Transverse colon (tissue), 4 donors: ENCODE measurements at regions not wholly inside any gene's neighbourhood (a gene's known extent, or its start where the extent isn't known, plus 50 kb on each side); places are given as distances from the start of the nearest gene placed in this dataset.

Source experiments
- DNase-seq: peaks from one replicate; pipeline ENCODE4 v3.0.0-alpha.2; 2019
- H3K27ac ChIP-seq, 4 donors: fragments of 200-600 bp; sonication (generic); 2 replicates each; pipeline ENCODE4 v1.5.1; 2016 to 2018; ENCODE audit warnings: inconsistent platforms in 4 of 4
- H3K27me3 ChIP-seq: fragments of 200-600 bp; sonication (generic); 2 replicates; pipeline ENCODE4 v1.5.1; 2017; ENCODE audit warnings: inconsistent platforms
- H3K36me3 ChIP-seq, 4 donors: fragments of 200-600 bp; sonication (generic); 2 replicates each; pipeline ENCODE4 v1.5.1; 2017 to 2019; ENCODE audit warnings: inconsistent platforms in 4 of 4
- H3K4me1 ChIP-seq, 4 donors: fragments of 200-600 bp; sonication (generic); 2 replicates each; pipeline ENCODE4 v1.5.1; 2017 to 2020; ENCODE audit warnings: inconsistent platforms in 4 of 4
- H3K4me3 ChIP-seq, 4 donors: fragments of 200-600 bp; sonication (generic); 1 replicate in 1 of 4; 2 replicates in 3 of 4; pipeline versions ENCODE4 v1.5.1 to v1.6.1; 2017 to 2019; ENCODE audit warnings: inconsistent platforms in 4 of 4
- H3K9me3 ChIP-seq, 2 donors: fragments of 200-600 bp; sonication (generic); 2 replicates each; pipeline ENCODE4 v1.5.1; 2017 to 2019; ENCODE audit warnings: inconsistent platforms in 2 of 2
- CTCF ChIP-seq, 5 experiments: fragments of 200-600 bp in 3 of 5; fragments of 450-650 bp in 2 of 5; sonication (generic) in 3 of 5; IDR thresholded peaks; 1 replicate in 2 of 5; 2 replicates in 3 of 5; pipeline ENCODE4 v1.5.1; 2016 to 2017; ENCODE audit warnings: antibody characterized with exemption in 5 of 5, inconsistent platforms in 3 of 5, mild to moderate bottlenecking in 2 of 5, moderate library complexity in 1 of 5
- EP300 ChIP-seq: sonication (generic); formaldehyde crosslinking; IDR thresholded peaks from one replicate; pipeline ENCODE4 v1.6.1; 2017; ENCODE audit warnings: antibody characterized with exemption, low read depth
- POLR2A ChIP-seq: fragments of 450-650 bp; IDR thresholded peaks from one replicate; pipeline ENCODE4 v1.6.1; 2016; ENCODE audit warnings: antibody characterized with exemption, mild to moderate bottlenecking, moderate library complexity
- POLR2AphosphoS5 ChIP-seq, 3 donors: sonication (generic); formaldehyde crosslinking; IDR thresholded peaks; one replicate each; pipeline ENCODE4 v1.6.1; 2016; ENCODE audit warnings: antibody characterized with exemption in 3 of 3
- WGBS, 2 donors: methylation state at CpG; one replicate each; pipeline ENCODE4 v1.1.5; 2018; ENCODE audit warnings: low coverage in 1 of 2; 5-methylcytosine and 5-hydroxymethylcytosine counted together
- in situ Hi-C, 4 donors: fragments of 200-750 bp; cut with MboI; loops; one replicate each; pipeline versions ENCODE4 v1.15.0 to v1.15.1; 2017; ENCODE audit warnings: low sequenced_read_pairs in 3 of 4, low pct_ligation_motif_present in 1 of 4, low pct_unique_long_range_greater_than_20kb in 1 of 4
- intact Hi-C: fragments of 100-400 bp; cut with DNase I; formaldehyde crosslinking; loops from one replicate; pipeline ENCODE4 v1.15.1; 2023; ENCODE audit warnings: low total_unique reads

- Histone ChIP-seq H3K27me3 (no peaks in the 10 kb centered on the region), H3K27ac (no peak overlapping the region), H3K9me3 (no peaks in the 10 kb centered on the region), H3K4me3 (no peak overlapping the region), H3K4me1 (no peaks in the 10 kb centered on the region), H3K36me3 (no peaks in the 10 kb centered on the region)
- DNase-seq, result no peak
- intact Hi-C loops (no loop called here), in situ Hi-C loops (no loop called here)
- 53 to 74% methylated on average over 2 to 5 of the region's 5 CpGs for WGBS, 2 donors
- TF ChIP-seq CTCF (IDR thresholded peaks at IDR 0.05) (no peak), POLR2AphosphoS5 (IDR thresholded peaks at IDR 0.05) (no peak), POLR2A (no peak), EP300 (no peak)
Measured at GRCh38 chr3:70882104-70882503, 569.7 kb upstream of the MDFIC2 start.

- 71 to 86% methylated on average over 1 to 2 of the region's 2 CpGs for WGBS, 2 donors
- Histone ChIP-seq H3K4me1 (no peaks in the 10 kb centered on the region), H3K4me3 (no peak overlapping the region), H3K36me3 (no peaks in the 10 kb centered on the region), H3K27ac (no peak overlapping the region), H3K27me3 (no peaks in the 10 kb centered on the region), H3K9me3 (no peaks in the 10 kb centered on the region)
- intact Hi-C loops (no loop called here), in situ Hi-C loops (no loop called here)
- no peak for DNase-seq
- TF ChIP-seq CTCF (IDR thresholded peaks at IDR 0.05) (no peak), POLR2AphosphoS5 (IDR thresholded peaks at IDR 0.05) (no peak), POLR2A (no peak), EP300 (no peak)
Measured at GRCh38 chr3:70880421-70880820, 568.0 kb upstream of the MDFIC2 start.

- Histone ChIP-seq H3K9me3 (no peaks in the 10 kb centered on the region), H3K36me3 (no peaks in the 10 kb centered on the region), H3K27me3 (no peaks in the 10 kb centered on the region), H3K27ac (no peak overlapping the region), H3K4me1 (no peaks in the 10 kb centered on the region), H3K4me3 (no peak overlapping the region)
- DNase-seq, result no peak
- 78 to 84% methylated on average over 3 of the region's 3 CpGs for WGBS, 2 donors
- intact Hi-C loops, result no loop called here
- in situ Hi-C loops, result no loop called here
- TF ChIP-seq CTCF (IDR thresholded peaks at IDR 0.05) (no peak), POLR2AphosphoS5 (IDR thresholded peaks at IDR 0.05) (no peak), POLR2A (no peak), EP300 (no peak)
Measured at GRCh38 chr3:70876154-70876553, 563.7 kb upstream of the MDFIC2 start.

- 63 to 83% methylated on average over 2 to 3 of the region's 3 CpGs for WGBS, 2 donors
- no peaks in the 10 kb centered on the region for H3K27me3 ChIP-seq
- TF ChIP-seq EP300 (no peak), POLR2A (no peak), CTCF (IDR thresholded peaks at IDR 0.05) (no peak), POLR2AphosphoS5 (IDR thresholded peaks at IDR 0.05) (no peak)
- H3K27ac ChIP-seq, result no peak overlapping the region
- no peaks in the 10 kb centered on the region for H3K4me1 ChIP-seq
- H3K36me3 ChIP-seq, result no peaks in the 10 kb centered on the region
- intact Hi-C loops, result no loop called here
- no peak for DNase-seq
- H3K4me3 ChIP-seq, result no peak overlapping the region
- no peaks in the 10 kb centered on the region for H3K9me3 ChIP-seq
- in situ Hi-C loops, result no loop called here
Measured at GRCh38 chr3:70874196-70874595, 561.8 kb upstream of the MDFIC2 start.
